PC-9 (cell line): ENCODE measurements at regions not wholly inside any gene's neighbourhood (a gene's known extent, or its start where the extent isn't known, plus 50 kb on each side); places are given as distances from the start of the nearest gene placed in this dataset.

Source experiments
- CTCF ChIP-seq: fragments of 200-600 bp; sonication (generic); conservative IDR thresholded peaks from 2 replicates; pipeline ENCODE4 v1.6.1; 2017; ENCODE audit warnings: mixed run types, antibody characterized with exemption, mild to moderate bottlenecking, moderate library complexity
- EZH2 ChIP-seq: fragments of 200-600 bp; sonication (generic); IDR thresholded peaks from 2 replicates; pipeline ENCODE4 v1.8.0; 2017; ENCODE audit warnings: antibody characterized with exemption, low read depth

- peak; percentile 43 for TF ChIP-seq CTCF
- no peak for TF ChIP-seq EZH2
These were observed 426.5 kb upstream of the RASGRP1 start for GRCh38 chr15:38991126-38991525.
